ENCODE measurements at regions not wholly inside any gene's neighbourhood (a gene's known extent, or its start where the extent isn't known, plus 50 kb on each side); places are given as distances from the start of the nearest gene placed in this dataset.

- DNase-seq: no peak
Measured at GRCh38 chr10:130407052-130407451, 270.9 kb downstream of the GLRX3 start.

GRCh38 chr10:130409331-130409730 is 273.1 kb downstream of the GLRX3 start:
- DNase-seq: no peak

- DNase-seq: no peak
Measured at GRCh38 chr10:130409931-130410330, 273.7 kb downstream of the GLRX3 start.

- peak; percentile 23 for DNase-seq
Measured at GRCh38 chr10:130411496-130412085, 275.4 kb downstream of the GLRX3 start.

- DNase-seq: no peak
Measured at GRCh38 chr10:130412317-130412716, 276.1 kb downstream of the GLRX3 start.

GRCh38 chr10:130416334-130417150 is 280.4 kb downstream of the GLRX3 start:
- DNase-seq: no peak

- DNase-seq: no peak
Measured at GRCh38 chr10:130418731-130419130, 282.5 kb downstream of the GLRX3 start.

- no peak for DNase-seq
Measured at GRCh38 chr10:130421909-130422308, 285.7 kb downstream of the GLRX3 start.

GRCh38 chr10:130422366-130423324 is 286.5 kb downstream of the GLRX3 start:
- no peak for DNase-seq

- DNase-seq: no peak
Measured at GRCh38 chr10:130423455-130424305, 287.5 kb downstream of the GLRX3 start.

- no peak for DNase-seq
Measured at GRCh38 chr10:130424418-130424817, 288.2 kb downstream of the GLRX3 start.

GRCh38 chr10:130425169-130425568 is 289.0 kb downstream of the GLRX3 start:
- DNase-seq: no peak

GRCh38 chr10:130425881-130426435 is 289.8 kb downstream of the GLRX3 start:
- DNase-seq: no peak

- no peak for DNase-seq
Measured at GRCh38 chr10:130427216-130427722, 291.1 kb downstream of the GLRX3 start.

GRCh38 chr10:130428936-130429335 is 292.7 kb downstream of the GLRX3 start:
- DNase-seq: no peak

GRCh38 chr10:130429809-130430208 is 293.6 kb downstream of the GLRX3 start:
- no peak for DNase-seq

GRCh38 chr10:130430291-130430690 is 294.1 kb downstream of the GLRX3 start:
- DNase-seq: no peak

- DNase-seq: no peak
Measured at GRCh38 chr10:130430852-130431704, 294.9 kb downstream of the GLRX3 start.

- no peak for DNase-seq
Measured at GRCh38 chr10:130432271-130432670, 296.1 kb downstream of the GLRX3 start.

- no peak for DNase-seq
Measured at GRCh38 chr10:130432850-130433249, 296.7 kb downstream of the GLRX3 start.

Measured in NCI-H1092 (cell line).